HG02885 (cell line): ENCODE measurements at regions not wholly inside any gene's neighbourhood (a gene's known extent, or its start where the extent isn't known, plus 50 kb on each side); places are given as distances from the start of the nearest gene placed in this dataset.
"Not testable (repeated sequence)": the region's sequence is repeated elsewhere in the genome, so short reads cannot be mapped to it uniquely, and the experiment has no call there.

Source experiments
- ATAC-seq: cut with Tn5 transposase; IDR thresholded peaks from one replicate; pipeline ENCODE4 v1.9.1; 2021; ENCODE audit warnings: mild to moderate bottlenecking; ENCODE audit not compliant: unreplicated experiment, poor library complexity

DNA sequence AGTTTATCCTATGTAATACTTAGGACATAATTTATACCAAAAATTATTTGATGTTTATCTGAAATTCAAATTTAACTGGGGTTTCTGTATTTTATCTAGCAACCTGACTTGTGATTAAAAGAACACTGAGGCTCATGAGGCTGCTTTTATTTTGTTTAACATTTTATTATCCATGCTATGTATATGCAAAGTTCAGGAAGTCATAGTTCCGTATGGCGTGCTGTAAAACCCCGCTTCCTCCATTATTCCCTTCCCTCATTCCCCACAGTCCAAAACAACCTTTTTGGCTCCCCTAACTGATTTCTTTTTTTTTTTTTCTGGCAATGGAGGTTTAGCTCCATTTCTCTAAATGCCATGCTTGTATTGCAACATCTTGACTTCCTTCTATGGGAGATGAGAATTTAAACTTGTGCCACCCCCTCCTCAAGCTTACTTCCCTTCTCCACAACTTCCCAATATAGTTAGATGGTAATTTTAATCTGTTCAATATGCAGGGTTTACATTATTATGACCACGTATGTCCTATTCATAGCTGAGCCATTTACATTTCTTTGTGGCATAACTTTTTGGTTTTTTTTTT is 138.0 kb upstream of the DNAH14 start:
- no peak for ATAC-seq

DNA sequence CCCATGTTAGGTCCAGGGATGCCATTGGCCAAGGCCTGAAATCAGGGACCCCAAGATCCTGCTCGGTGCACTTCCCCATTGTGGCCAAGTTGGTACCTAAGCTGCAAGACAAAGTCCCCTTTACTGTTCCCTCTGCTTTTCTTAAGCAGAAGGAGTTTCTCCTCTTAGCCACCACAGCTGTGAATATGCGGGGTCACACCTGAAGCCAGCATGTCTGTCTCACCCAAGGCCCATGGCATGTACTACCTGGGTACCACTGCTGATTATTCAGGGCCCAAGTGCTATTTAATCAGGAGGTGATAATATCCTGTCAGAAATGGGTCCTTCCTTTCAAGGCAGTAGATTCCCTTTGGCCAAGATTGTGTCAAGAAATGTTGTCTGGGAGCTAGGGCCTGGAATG is 133.9 kb upstream of the DNAH14 start:
- no peak for ATAC-seq

DNA sequence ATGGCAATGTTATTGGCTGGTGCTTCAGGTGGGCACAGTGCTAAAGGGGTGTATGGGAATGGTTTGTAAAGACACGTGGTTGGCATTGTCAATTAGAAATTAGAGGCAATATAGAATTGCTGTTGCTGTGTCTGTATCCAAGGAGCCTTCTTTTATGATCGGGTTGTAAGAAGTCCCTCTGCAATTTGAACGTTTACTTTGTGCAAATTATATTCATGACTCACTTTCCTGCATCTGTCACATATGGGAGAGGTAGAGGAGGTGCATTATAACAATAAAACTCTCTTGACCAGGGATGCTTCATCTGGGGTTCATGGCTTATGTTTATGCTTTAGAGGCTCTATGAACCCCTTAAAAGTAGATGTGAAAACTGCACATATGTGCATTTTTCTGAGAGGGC is 130.4 kb upstream of the DNAH14 start:
- no peak for ATAC-seq

DNA sequence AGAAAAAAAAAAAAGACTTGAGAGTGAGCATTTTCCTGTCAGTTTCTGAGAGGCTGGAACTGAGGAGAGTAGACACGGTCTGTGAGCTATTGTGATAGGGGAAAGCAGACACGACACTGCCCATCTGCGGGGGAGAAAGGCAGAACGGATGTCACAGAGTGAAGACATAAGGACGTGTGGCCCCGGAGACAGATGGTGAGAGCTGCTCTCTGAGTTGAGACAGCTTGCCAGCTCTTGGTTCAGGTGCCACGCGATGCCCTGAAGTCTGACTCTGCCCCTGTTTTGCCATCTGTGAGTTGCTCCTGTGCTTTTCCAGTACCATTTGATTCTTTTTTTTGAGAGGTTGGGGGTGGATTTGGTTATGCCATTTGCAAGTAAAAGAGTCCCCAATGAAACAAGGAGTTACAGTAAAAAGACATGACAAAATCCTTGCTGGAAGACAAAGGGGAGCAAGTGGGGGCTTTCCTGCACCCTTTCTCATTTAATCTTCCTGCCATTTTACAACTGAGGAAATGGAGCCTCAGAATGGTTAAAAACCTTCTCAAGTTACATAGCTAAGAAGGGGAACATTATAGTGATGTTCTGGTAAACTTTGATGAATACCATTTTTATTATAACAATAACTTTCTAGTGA is 128.9 kb upstream of the DNAH14 start:
- ATAC-seq: no peak

DNA sequence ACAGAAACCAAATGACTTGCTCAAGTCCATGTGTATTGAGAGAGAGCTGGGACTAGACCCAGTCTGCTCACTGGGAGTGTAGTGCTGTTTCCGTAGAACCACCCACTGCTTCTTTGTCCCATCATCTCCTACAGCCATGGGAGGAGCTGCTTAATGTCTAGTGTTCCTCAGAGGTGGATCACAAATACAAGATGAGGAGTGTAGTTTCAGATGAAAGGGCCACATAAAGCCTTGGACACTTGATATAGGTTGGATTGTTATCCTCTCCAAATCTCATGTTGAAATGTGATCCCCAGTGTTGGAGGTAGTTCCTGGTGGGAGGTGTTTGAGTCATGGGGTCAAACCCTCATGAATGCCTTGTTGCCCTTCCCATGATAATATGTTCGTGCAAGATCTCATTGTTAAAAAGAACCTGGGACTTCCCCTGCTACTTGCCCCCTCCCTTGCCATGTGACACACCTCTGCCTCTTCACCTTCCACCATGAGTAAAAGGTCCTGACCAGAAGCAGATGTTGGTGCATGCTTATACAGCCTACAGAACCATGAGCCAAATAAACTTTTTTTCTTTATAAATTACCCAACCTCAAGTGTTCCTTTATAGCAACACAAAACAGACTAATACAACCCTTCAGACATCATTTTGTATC is 127.5 kb upstream of the DNAH14 start:
- ATAC-seq: peak; percentile 52

DNA sequence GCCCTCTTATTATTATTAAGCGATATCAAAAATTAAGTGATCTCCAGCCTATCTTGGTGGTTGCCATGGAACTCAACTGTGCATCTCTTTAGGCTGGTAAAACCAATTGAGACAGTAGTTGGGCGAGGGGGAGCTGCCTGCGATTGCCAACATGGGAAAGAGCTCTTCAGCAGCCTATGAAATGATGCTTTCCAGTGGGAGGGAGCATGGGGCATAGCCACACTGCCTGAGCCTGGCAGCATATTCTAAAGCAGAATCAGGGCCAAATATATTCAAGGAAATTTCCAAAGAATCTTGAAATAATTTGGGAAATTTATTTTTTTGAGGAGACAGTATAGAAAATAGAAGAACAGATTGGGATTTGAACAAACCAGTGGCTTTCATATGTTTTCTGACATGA is 126.9 kb upstream of the DNAH14 start:
- no peak for ATAC-seq

DNA sequence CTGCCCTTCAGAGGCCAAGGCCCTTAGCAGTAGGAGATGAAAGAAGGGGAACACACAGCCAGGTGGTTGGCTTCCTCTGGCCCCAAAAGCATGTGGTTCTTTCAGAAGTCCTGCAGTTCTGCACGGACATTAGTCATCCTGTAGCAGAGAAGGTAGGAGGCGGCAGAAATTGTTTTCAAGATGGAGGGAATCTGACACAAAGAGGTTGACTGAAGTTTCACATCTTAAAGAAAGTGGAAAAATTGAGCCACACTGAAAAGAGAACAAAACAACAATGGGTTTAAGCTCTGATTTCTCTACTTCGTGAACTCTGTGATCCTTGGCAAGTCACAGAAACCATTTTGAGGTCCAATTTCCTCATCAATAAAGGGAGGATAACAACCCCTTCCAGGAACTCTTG is 125.3 kb upstream of the DNAH14 start:
- ATAC-seq: no peak

DNA sequence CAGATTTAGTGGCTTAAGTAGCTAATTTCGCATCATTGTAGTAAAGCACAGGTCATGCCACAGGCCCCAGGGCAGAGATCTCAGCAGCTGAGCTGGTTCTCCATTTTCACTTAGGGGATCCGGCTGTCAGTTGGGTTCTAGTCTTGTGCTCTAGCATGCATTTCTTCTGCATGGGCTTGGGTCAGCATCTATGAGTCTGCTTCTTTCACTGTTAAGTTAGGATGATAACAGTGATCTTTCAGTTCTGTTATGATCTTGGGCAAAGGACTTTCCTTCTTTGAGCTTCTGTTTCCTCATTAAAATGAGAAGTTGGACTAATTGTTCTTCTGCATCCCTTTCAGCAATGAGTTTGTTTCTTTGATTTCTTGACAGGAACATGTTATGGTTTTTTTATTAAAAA is 123.6 kb upstream of the DNAH14 start:
- no peak for ATAC-seq

- no peak for ATAC-seq
Observed at GRCh38 chr1:224809137-224809536, 120.3 kb upstream of the DNAH14 start.

GRCh38 chr1:224809613-224810012 is 119.9 kb upstream of the DNAH14 start:
- no peak for ATAC-seq

- no peak for ATAC-seq
Observed at GRCh38 chr1:224811564-224811963, 117.9 kb upstream of the DNAH14 start.

GRCh38 chr1:224815647-224816046 is 113.8 kb upstream of the DNAH14 start:
- no peak for ATAC-seq

GRCh38 chr1:224816062-224816461 is 113.4 kb upstream of the DNAH14 start:
- ATAC-seq: no peak

DNA sequence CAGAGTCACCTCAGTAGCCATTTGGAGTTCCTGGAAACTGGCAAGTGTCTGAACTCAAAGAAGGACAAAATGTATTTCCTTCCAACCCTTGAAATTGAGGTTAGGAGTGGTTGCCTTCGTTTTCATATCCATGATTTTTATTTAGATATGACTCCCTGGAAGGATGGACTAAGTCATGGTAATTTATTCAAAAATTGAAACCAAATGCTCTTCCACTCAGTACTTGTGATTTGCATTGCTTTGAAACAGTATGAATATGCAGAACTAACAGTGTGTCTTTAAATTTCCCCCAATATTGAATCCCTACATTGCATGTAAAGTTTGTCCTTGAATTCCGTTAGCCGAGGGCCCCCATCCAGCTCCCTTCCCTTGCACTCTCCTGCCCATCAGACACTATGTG is 112.1 kb upstream of the DNAH14 start:
- ATAC-seq: no peak

DNA sequence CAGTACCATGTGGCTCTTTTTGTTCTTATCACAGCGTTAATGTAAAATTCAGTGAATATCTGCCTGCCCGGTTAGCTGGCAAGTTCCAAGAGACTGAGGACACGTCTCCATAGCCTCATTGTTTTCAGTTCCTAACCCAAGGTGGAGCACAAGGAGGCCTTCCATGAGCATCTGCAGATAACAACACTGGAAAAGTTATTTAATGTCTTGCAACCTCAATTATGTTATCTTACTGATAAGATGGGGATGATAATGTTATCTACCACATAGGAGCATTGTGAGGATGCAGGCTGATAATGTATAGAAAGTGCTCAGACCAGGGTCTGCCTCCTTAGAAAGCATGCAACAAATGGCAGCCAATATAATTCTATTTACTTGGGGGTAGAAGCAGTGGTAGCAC is 109.6 kb upstream of the DNAH14 start:
- no peak for ATAC-seq

- ATAC-seq: no peak
Observed at GRCh38 chr1:224820341-224820740, 109.1 kb upstream of the DNAH14 start.

DNA sequence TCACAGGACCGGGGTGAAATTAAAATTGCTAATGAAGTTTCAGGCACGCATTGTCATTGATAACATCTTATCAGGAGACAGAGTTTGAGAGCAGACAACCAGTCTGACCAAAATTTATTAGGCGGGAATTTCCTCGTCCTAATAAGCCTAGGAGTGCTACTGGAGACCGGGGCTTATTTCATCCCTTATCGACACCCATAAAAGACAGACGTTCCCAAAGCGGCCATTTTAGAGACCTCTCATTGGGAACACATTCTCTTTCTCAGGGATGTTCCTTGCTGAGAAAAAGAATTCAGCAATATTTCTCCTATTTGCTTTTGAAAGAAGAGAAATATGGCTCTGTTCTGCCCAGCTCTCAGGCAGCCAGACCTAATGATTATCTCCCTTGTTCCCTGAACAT is 107.7 kb upstream of the DNAH14 start:
- not testable (repeated sequence) for ATAC-seq

DNA sequence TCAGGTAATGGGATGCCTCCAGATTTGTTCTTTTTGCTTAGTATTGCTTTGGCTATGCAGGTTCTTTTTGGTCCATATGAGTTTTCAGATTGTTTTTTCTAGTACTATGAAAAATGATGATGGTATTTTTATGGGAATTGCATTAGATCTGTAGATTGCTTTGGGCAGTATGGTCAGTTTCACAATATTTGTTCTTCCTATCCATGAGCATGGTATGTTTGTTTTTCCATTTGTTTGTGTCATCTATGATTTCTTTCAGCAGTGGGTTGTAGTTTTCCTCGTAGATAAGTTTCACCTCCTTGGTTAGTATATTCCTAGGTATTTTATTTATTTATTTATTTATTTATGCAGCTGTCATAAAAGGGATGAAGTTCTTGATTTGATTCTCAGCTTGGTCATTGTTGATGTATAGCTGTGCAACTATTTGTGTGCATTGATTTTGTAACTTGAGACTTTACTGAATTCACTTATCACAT is 103.9 kb upstream of the DNAH14 start:
- no peak for ATAC-seq

- no peak for ATAC-seq
Observed at GRCh38 chr1:224828691-224829090, 100.8 kb upstream of the DNAH14 start.

- no peak for ATAC-seq
Observed at GRCh38 chr1:224831501-224831900, 98.0 kb upstream of the DNAH14 start.

DNA sequence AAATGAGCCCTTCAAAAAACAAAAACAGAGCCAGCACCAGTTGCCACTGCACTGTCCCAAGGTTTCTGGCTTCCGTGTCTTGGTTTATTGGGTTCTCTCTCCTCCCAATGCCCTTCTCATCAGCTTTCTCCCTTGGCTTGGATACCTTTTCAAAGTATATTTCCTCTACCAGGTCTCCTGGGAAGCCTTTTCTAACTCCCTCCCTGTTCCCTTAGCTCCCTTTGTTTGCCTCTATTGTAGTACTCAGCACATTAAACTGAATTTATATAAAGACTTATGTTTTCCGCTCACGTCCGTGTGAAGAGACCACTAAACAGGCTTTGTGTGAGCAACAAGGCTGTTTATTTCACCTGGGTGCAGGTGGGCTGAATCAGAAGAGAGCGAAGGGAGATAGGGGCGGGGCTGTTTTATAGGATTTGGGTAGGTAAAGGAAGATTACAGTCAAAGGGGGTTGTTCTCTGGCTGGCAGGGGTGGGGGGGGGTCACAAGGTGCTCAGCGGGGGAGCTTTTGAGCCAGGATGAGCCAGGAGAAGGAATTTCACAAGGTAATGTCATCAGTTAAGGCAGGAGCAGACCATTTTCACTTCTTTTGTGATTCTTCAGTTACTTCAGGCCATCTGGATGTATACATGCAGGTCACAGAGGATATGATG is 89.7 kb upstream of the DNAH14 start:
- ATAC-seq: not testable (repeated sequence)
